Mesothelial cell of epicardium (in vitro differentiated cells): ENCODE measurements at regions not wholly inside any gene's neighbourhood (a gene's known extent, or its start where the extent isn't known, plus 50 kb on each side); places are given as distances from the start of the nearest gene placed in this dataset.
A peak's percentile ranks its signal among the peaks of the same experiment; 100 is the strongest.

Experiments
- DNase-seq, 2 experiments: peaks; one replicate each; pipeline ENCODE4 v3.0.0; 2021; ENCODE audit warnings: low spot score in 2 of 2; ENCODE audit not compliant: unreplicated experiment in 2 of 2
- H3K27ac Mint-ChIP-seq: 2 replicates; pipeline ENCODE4 v1.8.0; 2021; ENCODE audit warnings: mixed read lengths
- H3K27me3 Mint-ChIP-seq: 2 replicates; pipeline ENCODE4 v1.8.0; 2021; ENCODE audit warnings: low read depth, mixed read lengths
- H3K36me3 Mint-ChIP-seq: 2 replicates; pipeline ENCODE4 v1.8.0; 2021; ENCODE audit warnings: mixed read lengths
- H3K4me1 Mint-ChIP-seq: 2 replicates; pipeline ENCODE4 v1.8.0; 2021; ENCODE audit warnings: mixed read lengths
- H3K4me3 Mint-ChIP-seq: 2 replicates; pipeline ENCODE4 v1.8.0; 2021; ENCODE audit warnings: mild to moderate bottlenecking, moderate library complexity, mixed read lengths
- H3K9me3 Mint-ChIP-seq: 2 replicates; pipeline ENCODE4 v1.8.0; 2021; ENCODE audit warnings: mixed read lengths
- TF ChIP-seq, protein P1 (sequence below): fragments of 200-600 bp; sonication (generic); IDR thresholded peaks from one replicate; pipeline ENCODE4 v1.5.0; 2021; ENCODE audit warnings: antibody characterized with exemption; ENCODE audit not compliant: unreplicated experiment

DNA sequence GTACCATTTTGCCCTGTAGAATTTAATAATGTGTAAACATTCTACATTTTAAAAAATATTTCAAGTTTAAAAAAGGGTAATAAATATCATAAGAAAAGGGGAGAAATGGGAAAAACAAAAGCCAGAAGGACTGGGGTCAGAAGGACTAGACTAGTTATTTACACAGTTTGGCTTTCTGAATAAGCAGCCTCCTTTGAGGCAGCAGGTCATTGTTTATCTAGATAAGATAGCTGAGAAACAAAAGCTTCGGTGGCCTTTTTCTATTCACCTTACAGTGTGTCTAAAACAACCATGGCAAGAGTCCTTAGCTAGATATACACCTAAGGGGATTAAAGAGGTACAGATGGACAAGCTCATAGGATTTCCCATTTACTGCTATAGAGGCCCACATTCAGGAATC is 396.5 kb upstream of the PMFBP1 start:
- no peaks in the 10 kb centered on the region for H3K27me3 Mint-ChIP-seq
- H3K9me3 Mint-ChIP-seq, result peaks cover 11% of the 10 kb centered on the region
- no peak overlapping the region for H3K4me3 Mint-ChIP-seq
- H3K36me3 Mint-ChIP-seq, result peaks cover 2% of the 10 kb centered on the region
- TF ChIP-seq, protein P1, sequence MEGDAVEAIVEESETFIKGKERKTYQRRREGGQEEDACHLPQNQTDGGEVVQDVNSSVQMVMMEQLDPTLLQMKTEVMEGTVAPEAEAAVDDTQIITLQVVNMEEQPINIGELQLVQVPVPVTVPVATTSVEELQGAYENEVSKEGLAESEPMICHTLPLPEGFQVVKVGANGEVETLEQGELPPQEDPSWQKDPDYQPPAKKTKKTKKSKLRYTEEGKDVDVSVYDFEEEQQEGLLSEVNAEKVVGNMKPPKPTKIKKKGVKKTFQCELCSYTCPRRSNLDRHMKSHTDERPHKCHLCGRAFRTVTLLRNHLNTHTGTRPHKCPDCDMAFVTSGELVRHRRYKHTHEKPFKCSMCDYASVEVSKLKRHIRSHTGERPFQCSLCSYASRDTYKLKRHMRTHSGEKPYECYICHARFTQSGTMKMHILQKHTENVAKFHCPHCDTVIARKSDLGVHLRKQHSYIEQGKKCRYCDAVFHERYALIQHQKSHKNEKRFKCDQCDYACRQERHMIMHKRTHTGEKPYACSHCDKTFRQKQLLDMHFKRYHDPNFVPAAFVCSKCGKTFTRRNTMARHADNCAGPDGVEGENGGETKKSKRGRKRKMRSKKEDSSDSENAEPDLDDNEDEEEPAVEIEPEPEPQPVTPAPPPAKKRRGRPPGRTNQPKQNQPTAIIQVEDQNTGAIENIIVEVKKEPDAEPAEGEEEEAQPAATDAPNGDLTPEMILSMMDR, result no peak
- H3K4me1 Mint-ChIP-seq, result no peaks in the 10 kb centered on the region
- H3K27ac Mint-ChIP-seq, result no peak overlapping the region
- DNase-seq, result no peak

DNA sequence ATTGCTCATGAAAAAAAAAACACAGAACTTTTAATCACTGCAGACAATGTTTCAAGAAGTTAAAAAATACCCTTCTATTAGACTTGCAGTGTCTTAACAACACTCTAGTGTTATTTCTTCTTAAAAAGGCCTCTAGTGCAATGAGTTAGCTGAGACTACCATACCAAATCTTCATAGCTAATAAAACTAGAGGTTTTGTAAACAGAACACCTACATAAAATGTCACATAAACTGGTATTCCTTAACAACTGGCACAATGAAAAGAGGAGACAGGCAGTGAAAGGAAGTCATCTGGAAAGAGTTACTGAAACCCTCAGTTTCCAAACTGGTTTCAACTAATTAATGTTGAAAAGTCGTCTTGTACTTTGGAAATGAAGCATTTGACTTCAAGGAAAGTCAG is 394.2 kb upstream of the PMFBP1 start:
- Mint-ChIP-seq H3K27ac (no peak overlapping the region), H3K4me3 (no peak overlapping the region), H3K36me3 (no peaks in the 10 kb centered on the region), H3K27me3 (no peaks in the 10 kb centered on the region), H3K4me1 (no peaks in the 10 kb centered on the region), H3K9me3 (peaks cover 11% of the 10 kb centered on the region)
- no peak for DNase-seq
- TF ChIP-seq, protein P1, result no peak

DNA sequence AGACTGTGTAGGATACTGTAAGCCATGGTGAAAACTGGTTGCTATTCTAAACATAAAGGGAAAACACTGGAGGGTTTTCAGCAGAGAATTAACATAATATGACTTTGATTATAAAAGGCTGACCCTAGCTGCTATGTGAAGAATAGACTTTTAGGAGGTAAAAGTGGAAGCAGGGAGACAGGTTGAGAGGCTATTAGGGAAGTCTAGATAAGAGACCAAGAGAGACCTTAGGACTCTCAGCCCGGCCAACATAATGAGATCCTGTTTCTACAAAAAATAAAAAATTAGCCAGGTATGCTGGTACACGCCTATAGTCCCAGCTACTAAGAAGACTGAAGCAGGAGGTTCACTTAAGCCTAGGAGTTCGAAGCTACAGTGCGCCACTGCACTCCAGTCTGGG is 393.2 kb upstream of the PMFBP1 start:
- H3K9me3 Mint-ChIP-seq, result peaks cover 11% of the 10 kb centered on the region
- no peak overlapping the region for H3K4me3 Mint-ChIP-seq
- no peak overlapping the region for H3K27ac Mint-ChIP-seq
- H3K27me3 Mint-ChIP-seq, result no peaks in the 10 kb centered on the region
- H3K4me1 Mint-ChIP-seq, result peaks cover 4% of the 10 kb centered on the region
- TF ChIP-seq, protein P1, result no peak
- DNase-seq, result no peak
- no peaks in the 10 kb centered on the region for H3K36me3 Mint-ChIP-seq

DNA sequence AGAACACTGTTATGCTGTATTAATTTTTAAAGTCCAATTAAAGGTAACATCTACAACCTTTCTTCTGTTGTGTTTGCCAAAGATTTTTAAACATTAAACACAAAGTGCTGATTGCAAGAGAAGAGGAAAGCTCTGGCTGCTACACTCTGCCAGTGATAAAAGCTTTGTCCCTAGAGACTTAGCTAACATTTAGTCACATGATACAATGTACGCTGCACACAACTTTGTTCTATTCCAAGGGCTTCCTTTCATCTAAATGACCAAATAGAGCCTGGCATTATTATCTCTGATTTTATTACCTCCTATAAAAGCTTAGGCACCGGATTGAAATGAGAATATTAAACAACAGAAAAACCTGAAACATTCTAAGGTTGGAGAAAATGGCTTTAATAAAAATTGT is 388.7 kb upstream of the PMFBP1 start:
- TF ChIP-seq, protein P1, result no peak
- DNase-seq, result no peak
- peak overlapping the region; percentile 21 for H3K27ac Mint-ChIP-seq
- H3K4me1 Mint-ChIP-seq, result peaks cover 4% of the 10 kb centered on the region
- H3K27me3 Mint-ChIP-seq, result no peaks in the 10 kb centered on the region
- no peaks in the 10 kb centered on the region for H3K36me3 Mint-ChIP-seq
- no peaks in the 10 kb centered on the region for H3K9me3 Mint-ChIP-seq
- H3K4me3 Mint-ChIP-seq, result no peak overlapping the region

DNA sequence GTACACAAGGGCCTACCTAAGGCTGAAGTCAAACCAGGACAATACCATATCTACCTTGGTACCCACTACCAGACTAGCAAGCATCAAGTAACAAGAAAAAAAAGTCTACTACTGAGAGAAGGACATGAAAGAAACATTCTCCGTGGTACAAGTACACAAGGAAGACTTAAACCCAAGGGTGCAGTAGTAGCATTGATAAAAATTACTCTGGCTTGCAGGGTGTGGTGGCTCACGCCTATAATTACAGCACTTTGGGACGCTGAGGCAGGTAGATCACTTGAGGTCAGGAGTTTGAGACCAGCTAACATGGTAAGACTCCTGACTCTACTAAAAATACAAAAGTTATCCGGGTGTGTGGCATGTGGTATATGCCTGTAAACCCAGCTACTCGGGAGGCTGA is 386.5 kb upstream of the PMFBP1 start:
- Mint-ChIP-seq H3K36me3 (peaks cover 3% of the 10 kb centered on the region), H3K4me1 (peaks cover 4% of the 10 kb centered on the region), H3K9me3 (no peaks in the 10 kb centered on the region), H3K4me3 (no peak overlapping the region), H3K27me3 (no peaks in the 10 kb centered on the region), H3K27ac (no peak overlapping the region)
- TF ChIP-seq, protein P1, result no peak
- DNase-seq, result no peak

DNA sequence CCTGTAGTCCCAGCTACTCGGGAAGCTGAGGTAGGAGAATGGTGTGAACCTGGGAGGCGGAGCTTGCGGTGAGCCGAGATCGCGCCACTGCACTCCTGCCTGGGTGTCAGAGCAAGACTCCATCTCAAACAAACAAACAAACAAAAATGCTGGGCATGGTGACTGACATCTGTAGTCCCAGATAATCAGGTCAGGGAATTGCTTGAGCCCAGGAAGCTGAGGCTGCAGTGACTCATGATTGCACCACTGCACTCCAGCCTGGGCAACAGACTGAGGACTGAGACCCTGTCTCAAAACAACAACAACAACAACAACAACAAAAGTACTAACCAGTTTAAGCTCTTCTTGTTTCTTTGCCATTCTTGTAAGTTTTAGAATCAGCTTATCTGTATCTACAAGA is 383.0 kb upstream of the PMFBP1 start:
- no peak for DNase-seq
- Mint-ChIP-seq H3K4me1 (no peaks in the 10 kb centered on the region), H3K27me3 (no peaks in the 10 kb centered on the region), H3K9me3 (peaks cover 18% of the 10 kb centered on the region), H3K36me3 (peaks cover 14% of the 10 kb centered on the region), H3K27ac (no peak overlapping the region), H3K4me3 (no peak overlapping the region)
- TF ChIP-seq, protein P1, result no peak
